ENCODE measurements at regions not wholly inside any gene's neighbourhood (a gene's known extent, or its start where the extent isn't known, plus 50 kb on each side); places are given as distances from the start of the nearest gene placed in this dataset.

GRCh38 chr1:186571771-186572170 lies 108.5 kb downstream of the PTGS2 start:
- no peaks in the 10 kb centered on the region for H3K36me3 Mint-ChIP-seq
- peaks cover 4% of the 10 kb centered on the region for H3K9me3 Mint-ChIP-seq
- H3K4me3 Mint-ChIP-seq: no peak overlapping the region
- DNase-seq (ENCODE audit: low spot score in 2 of 2) (no peak), ATAC-seq (no peak)
- H3K27ac Mint-ChIP-seq: no peak overlapping the region
- no peaks in the 10 kb centered on the region for H3K4me1 Mint-ChIP-seq

- no peaks in the 10 kb centered on the region for H3K36me3 Mint-ChIP-seq
Observed at GRCh38 chr1:186569856-186570255, 108.9 kb upstream of the PDC start.

GRCh38 chr1:186568221-186568620 lies 107.3 kb upstream of the PDC start:
- H3K4me3 Mint-ChIP-seq: no peak overlapping the region
- H3K27ac Mint-ChIP-seq: no peak overlapping the region
- no peaks in the 10 kb centered on the region for H3K4me1 Mint-ChIP-seq
- H3K9me3 Mint-ChIP-seq: peaks cover 4% of the 10 kb centered on the region
- H3K36me3 Mint-ChIP-seq: no peaks in the 10 kb centered on the region
- ATAC-seq (no peak), DNase-seq (ENCODE audit: low spot score in 2 of 2) (no peak)

More at GRCh38 chr1:186569856-186570255, 108.9 kb upstream of the PDC start:
- Mint-ChIP-seq H3K4me3 (no peak overlapping the region), H3K9me3 (peaks cover 4% of the 10 kb centered on the region), H3K4me1 (no peaks in the 10 kb centered on the region), H3K27ac (no peak overlapping the region)
- DNase-seq (ENCODE audit: low spot score in 2 of 2) (no peak), ATAC-seq (no peak)

DNA sequence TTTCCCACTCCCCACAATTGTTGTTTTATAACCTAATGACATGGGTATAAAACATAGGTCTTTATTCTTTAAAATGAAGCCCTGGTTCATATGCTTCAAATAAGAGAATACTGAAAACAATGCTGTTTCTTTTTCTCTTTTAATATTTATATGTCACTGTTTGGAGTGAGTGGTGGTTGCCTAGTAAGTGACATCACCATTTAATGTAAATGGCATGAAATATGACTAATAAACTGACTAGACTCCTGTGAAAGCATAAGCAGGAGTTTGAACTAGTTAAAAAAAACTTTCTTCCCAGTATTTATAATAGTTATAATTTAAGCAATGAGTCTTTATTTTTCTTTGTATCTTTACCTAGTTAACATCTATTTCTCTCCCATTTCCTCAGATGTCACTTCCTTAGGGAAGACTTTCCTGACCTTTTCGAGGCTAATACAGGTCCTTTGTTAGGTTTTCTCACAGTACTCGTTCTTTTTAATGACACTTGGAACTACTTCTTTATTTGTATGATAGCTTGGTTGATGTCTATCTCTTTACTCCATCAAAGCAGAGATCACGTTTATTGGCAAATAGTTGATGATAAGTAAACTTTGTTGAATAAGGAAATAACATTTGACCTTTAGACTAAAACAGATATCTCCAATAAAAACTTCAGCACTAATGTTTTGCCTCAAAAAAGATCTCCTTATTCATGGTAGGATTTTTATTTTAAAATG lies 105.4 kb upstream of the PDC start:
- no peaks in the 10 kb centered on the region for H3K36me3 Mint-ChIP-seq
- no peaks in the 10 kb centered on the region for H3K4me1 Mint-ChIP-seq
- DNase-seq (ENCODE audit: low spot score in 2 of 2) (no peak), ATAC-seq (no peak)
- H3K9me3 Mint-ChIP-seq: no peaks in the 10 kb centered on the region
- H3K4me3 Mint-ChIP-seq: no peak overlapping the region
- H3K27ac Mint-ChIP-seq: no peak overlapping the region

DNA sequence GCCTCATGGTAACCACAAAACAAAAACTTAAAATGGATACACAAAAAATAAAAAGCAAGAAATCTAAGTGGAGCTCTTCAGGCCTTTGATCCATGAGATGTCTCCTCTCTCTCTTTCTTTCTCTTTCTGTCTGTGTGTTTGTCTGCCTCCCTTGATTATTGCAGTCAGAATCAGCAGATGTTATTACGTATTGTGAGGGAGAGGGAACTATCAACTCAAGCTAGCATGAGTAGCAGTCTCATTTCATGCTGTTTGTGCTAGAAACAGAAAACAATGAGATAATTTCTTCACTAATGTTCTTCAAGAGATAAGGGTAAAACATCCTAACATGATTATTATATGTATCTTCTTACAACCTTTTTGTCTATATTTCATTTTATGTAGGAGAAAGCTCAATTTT lies 103.7 kb upstream of the PDC start:
- Mint-ChIP-seq H3K27ac (no peak overlapping the region), H3K9me3 (no peaks in the 10 kb centered on the region)
- ATAC-seq: no peak

GRCh38 chr1:186559601-186560116 lies 98.7 kb upstream of the PDC start:
- Mint-ChIP-seq H3K4me3 (no peak overlapping the region), H3K36me3 (no peaks in the 10 kb centered on the region), H3K4me1 (no peaks in the 10 kb centered on the region), H3K9me3 (no peaks in the 10 kb centered on the region), H3K27ac (no peak overlapping the region)
- DNase-seq (ENCODE audit: low spot score in 2 of 2) (no peak), ATAC-seq (no peak)

More for the DNA sequence above, 103.7 kb upstream of the PDC start:
- Mint-ChIP-seq H3K36me3 (no peaks in the 10 kb centered on the region), H3K4me3 (no peak overlapping the region), H3K4me1 (no peaks in the 10 kb centered on the region)
- no peak for DNase-seq (ENCODE audit: low spot score in 2 of 2)

- Mint-ChIP-seq H3K9me3 (peaks cover under 1% of the 10 kb centered on the region), H3K4me3 (no peak overlapping the region)
Observed at GRCh38 chr1:186557147-186557777, 96.3 kb upstream of the PDC start.

GRCh38 chr1:186550832-186551231 lies 89.9 kb upstream of the PDC start:
- no peak for ATAC-seq
- Mint-ChIP-seq H3K36me3 (no peaks in the 10 kb centered on the region), H3K4me1 (no peaks in the 10 kb centered on the region), H3K27ac (no peak overlapping the region), H3K9me3 (peaks cover 21% of the 10 kb centered on the region), H3K4me3 (no peak overlapping the region)
- DNase-seq (ENCODE audit: low spot score in 2 of 2): no peak

More at GRCh38 chr1:186557147-186557777, 96.3 kb upstream of the PDC start:
- Mint-ChIP-seq H3K36me3 (no peaks in the 10 kb centered on the region), H3K27ac (no peak overlapping the region), H3K4me1 (no peaks in the 10 kb centered on the region)
- DNase-seq (ENCODE audit: low spot score in 2 of 2): no peak
- ATAC-seq: no peak

- Mint-ChIP-seq H3K4me3 (no peak overlapping the region), H3K36me3 (no peaks in the 10 kb centered on the region), H3K27ac (no peak overlapping the region), H3K9me3 (peaks cover 20% of the 10 kb centered on the region), H3K4me1 (no peaks in the 10 kb centered on the region)
- DNase-seq (ENCODE audit: low spot score in 2 of 2): no peak
- ATAC-seq: no peak
Observed at GRCh38 chr1:186541003-186541402, 80.1 kb upstream of the PDC start.

DNA sequence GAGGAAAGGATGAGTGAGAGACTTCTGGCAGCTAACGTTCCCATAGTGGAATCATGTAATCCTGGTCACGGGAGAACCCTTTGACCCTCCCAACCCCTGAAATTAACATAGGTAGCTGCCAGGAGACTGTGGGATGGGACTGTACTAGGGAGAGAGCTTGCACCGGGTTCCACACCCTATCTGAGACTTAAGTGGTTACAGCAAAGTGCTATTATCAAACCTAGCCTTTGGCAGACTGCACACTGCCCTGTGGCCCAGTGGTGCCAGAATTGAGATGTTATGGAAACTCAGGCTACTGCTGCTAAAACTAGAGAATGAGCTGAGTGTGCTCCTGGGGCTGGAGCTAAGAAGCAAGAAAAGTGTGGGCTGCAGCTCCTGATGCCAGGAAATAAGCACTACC lies 79.6 kb upstream of the PDC start:
- H3K4me3 Mint-ChIP-seq: no peak overlapping the region
- H3K36me3 Mint-ChIP-seq: no peaks in the 10 kb centered on the region
- DNase-seq (ENCODE audit: low spot score in 2 of 2): no peak
- no peak overlapping the region for H3K27ac Mint-ChIP-seq
- no peak for ATAC-seq
- no peaks in the 10 kb centered on the region for H3K4me1 Mint-ChIP-seq
- peaks cover 20% of the 10 kb centered on the region for H3K9me3 Mint-ChIP-seq

GRCh38 chr1:186536273-186536890 lies 75.5 kb upstream of the PDC start:
- ATAC-seq (no peak), DNase-seq (ENCODE audit: low spot score in 2 of 2) (no peak)
- Mint-ChIP-seq H3K4me1 (no peaks in the 10 kb centered on the region), H3K36me3 (no peaks in the 10 kb centered on the region), H3K27ac (no peak overlapping the region), H3K4me3 (no peak overlapping the region), H3K9me3 (peaks cover 10% of the 10 kb centered on the region)

DNA sequence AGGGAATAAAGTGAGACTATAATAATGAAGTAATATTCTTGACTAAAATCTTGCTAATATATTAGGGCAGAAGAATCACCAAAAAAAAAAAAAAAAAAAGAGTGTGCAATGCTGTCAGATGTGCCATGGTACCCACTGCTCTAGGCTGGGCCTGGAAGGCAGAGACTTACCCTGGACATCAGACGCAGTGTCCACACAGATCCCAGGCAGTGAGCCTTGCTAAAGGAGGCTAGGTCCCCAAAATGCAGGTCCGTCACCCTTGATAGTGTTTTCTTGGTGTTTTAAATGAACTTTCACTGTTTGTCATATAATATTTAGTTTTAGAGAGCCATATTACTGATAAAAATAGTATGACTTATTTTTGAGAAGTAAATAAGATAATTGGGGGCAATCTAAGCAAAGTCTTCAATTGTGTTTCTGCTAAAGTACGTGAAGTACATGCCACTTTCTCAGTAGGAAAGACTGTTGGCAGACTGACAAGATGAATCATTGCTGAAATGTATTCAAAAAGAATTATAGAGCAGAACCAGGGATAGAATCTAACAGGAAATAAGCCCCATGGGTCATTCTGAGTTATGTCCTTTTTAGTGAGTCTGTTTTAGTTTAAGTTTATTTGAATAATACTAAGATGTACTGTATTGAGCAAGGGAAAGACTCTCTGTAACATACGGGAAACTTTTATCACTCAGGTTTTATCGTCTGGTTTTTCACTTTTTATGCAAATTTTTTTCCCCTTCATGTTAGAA lies 74.6 kb upstream of the PDC start:
- peaks cover 9% of the 10 kb centered on the region for H3K9me3 Mint-ChIP-seq
- ATAC-seq: no peak

DNA sequence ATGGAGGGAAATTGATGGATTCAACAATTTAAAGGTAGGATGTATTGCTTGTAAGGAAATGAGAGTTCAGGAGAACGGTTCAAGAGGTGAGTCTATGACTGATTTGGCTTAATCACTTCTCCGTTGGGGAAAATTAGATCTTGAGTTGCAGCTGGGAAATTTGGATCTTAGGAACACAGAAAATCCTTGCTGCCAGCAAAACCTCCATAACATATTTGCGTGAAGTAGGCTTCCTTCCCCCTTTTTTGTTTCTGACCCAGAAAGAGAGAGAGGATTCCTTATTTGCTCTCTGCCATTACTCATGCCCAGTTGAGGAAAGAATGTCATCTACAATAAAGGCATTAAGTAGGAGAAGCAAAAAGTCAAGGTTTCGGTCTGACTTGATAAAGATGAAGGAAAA lies 73.5 kb upstream of the PDC start:
- no peak for ATAC-seq
- H3K4me1 Mint-ChIP-seq: no peaks in the 10 kb centered on the region
- no peak for DNase-seq (ENCODE audit: low spot score in 2 of 2)
- H3K9me3 Mint-ChIP-seq: peaks cover 2% of the 10 kb centered on the region
- H3K36me3 Mint-ChIP-seq: no peaks in the 10 kb centered on the region
- no peak overlapping the region for H3K27ac Mint-ChIP-seq
- no peak overlapping the region for H3K4me3 Mint-ChIP-seq

More for the DNA sequence above, 74.6 kb upstream of the PDC start:
- Mint-ChIP-seq H3K4me1 (no peaks in the 10 kb centered on the region), H3K4me3 (no peak overlapping the region), H3K27ac (no peak overlapping the region), H3K36me3 (no peaks in the 10 kb centered on the region)
- no peak for DNase-seq (ENCODE audit: low spot score in 2 of 2)

GRCh38 chr1:186532466-186532865 lies 71.6 kb upstream of the PDC start:
- no peak overlapping the region for H3K4me3 Mint-ChIP-seq
- H3K27ac Mint-ChIP-seq: no peak overlapping the region
- no peak for ATAC-seq
- peaks cover 2% of the 10 kb centered on the region for H3K9me3 Mint-ChIP-seq
- no peaks in the 10 kb centered on the region for H3K4me1 Mint-ChIP-seq
- DNase-seq (ENCODE audit: low spot score in 2 of 2): no peak
- H3K36me3 Mint-ChIP-seq: no peaks in the 10 kb centered on the region

DNA sequence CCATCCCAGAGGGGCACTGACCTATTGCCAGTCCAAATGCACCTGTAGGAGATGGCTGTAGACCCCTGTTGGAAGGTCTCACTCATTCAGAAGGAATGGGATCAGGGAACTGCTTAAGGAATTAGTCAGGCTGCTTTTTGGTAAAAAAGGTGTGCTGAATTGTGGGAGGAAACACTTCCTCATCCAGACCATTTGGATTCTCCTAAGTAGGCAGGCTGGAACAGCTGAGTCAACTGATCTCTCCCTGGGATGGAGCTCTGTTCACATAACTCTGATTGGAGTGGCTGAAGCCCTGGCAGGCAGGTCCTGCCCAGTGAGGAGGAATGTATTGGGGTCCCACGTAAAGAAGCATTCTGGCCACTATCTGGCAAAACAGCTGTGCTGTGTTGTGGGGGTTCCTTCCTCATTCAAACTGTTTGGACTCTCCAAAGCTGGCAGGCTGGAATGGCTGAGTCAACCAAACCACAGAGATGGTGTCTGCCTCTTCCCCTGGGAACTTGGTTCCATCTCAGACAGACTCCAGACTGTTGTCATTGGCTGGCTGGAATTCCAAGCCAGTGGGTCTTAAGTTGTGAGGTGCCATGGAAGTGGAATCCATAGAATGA lies 70.7 kb upstream of the PDC start:
- no peaks in the 10 kb centered on the region for H3K36me3 Mint-ChIP-seq
- H3K27ac Mint-ChIP-seq: no peak overlapping the region
- H3K4me1 Mint-ChIP-seq: no peaks in the 10 kb centered on the region
- DNase-seq (ENCODE audit: low spot score in 2 of 2) (no peak), ATAC-seq (no peak)
- no peak overlapping the region for H3K4me3 Mint-ChIP-seq
- peaks cover 2% of the 10 kb centered on the region for H3K9me3 Mint-ChIP-seq
